NCI-H1694 (cell line): ENCODE measurements at regions not wholly inside any gene's neighbourhood (a gene's known extent, or its start where the extent isn't known, plus 50 kb on each side); places are given as distances from the start of the nearest gene placed in this dataset.
"Not testable (repeated sequence)": the region's sequence is repeated elsewhere in the genome, so short reads cannot be mapped to it uniquely, and the experiment has no call there.

Source experiments
- DNase-seq: peaks from one replicate; lab custom pipeline; 2025; lab: John Stamatoyannopoulos, UW

- no peak for DNase-seq
Observed at GRCh38 chr12:89227774-89228173, 124.5 kb downstream of the DUSP6 start.

GRCh38 chr12:89225808-89226411 is 126.4 kb downstream of the DUSP6 start:
- no peak for DNase-seq

DNA sequence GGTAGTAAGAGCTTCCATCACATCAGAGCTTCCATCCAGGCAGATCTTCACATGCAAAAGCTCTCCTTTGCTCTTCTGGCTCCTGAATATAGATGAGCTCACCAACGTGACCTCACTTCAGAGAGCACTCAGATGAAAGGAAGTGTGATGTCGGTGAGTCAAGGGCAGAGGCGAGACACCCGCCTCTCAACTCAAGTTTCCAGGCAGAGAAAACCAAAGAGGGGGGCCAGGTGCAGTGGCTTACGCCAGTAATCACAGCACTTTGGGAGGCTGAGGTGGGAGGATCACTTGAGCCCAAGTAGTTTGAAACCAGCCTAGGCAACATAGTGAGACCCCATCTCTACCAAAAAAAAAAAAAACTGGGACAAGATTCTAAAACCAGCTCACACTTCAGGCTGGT is 126.9 kb downstream of the DUSP6 start:
- no peak for DNase-seq

GRCh38 chr12:89222580-89222979 is 129.7 kb downstream of the DUSP6 start:
- DNase-seq, result not testable (repeated sequence)

DNA sequence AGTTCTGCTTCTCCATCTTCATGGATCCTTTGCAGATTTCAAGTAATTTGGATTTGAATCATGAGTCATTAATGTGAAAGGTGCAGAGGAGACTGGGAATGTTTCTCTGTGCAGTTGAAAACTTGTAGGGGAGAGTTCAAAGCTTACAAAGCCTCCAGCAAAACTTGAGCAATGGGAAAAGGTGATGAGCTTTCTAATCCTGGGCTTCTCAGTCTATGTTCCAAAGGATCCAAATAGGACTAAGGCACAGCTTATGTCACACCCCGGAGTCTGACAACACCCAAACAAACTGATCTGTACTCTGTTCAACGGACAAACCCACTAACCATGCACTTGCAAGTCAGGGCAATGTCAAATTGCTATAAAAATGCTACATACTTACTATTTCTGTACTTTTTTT is 134.8 kb downstream of the DUSP6 start:
- DNase-seq, result no peak

GRCh38 chr12:89216211-89216952 is 135.9 kb downstream of the DUSP6 start:
- no peak for DNase-seq

GRCh38 chr12:89215196-89215595 is 137.1 kb downstream of the DUSP6 start:
- DNase-seq, result no peak

GRCh38 chr12:89213747-89214146 is 138.6 kb downstream of the DUSP6 start:
- DNase-seq, result no peak

- DNase-seq, result no peak
Observed at GRCh38 chr12:89213139-89213538, 139.2 kb downstream of the DUSP6 start.

DNA sequence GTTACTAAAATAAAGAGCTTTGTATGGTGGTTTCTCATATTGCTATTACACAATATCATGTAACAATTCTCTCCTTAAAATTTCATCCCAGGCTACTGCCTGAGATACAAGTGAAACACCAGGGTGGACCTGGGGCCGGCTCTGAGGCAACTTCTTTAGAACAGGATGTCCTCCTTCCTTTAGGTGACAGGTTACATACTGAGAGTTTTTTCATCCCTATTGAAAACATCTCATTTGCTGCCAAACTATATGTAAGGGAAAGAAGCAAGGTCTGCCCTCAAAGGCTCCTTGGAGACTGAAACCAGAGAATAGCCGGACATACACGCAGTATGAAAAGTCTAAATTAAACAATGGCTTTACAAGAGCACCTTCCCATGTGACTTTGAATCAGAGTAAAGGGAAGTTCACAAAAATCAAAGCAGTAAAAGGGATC is 139.9 kb downstream of the DUSP6 start:
- no peak for DNase-seq

- DNase-seq, result no peak
Observed at GRCh38 chr12:89211456-89211855, 140.8 kb downstream of the DUSP6 start.

DNA sequence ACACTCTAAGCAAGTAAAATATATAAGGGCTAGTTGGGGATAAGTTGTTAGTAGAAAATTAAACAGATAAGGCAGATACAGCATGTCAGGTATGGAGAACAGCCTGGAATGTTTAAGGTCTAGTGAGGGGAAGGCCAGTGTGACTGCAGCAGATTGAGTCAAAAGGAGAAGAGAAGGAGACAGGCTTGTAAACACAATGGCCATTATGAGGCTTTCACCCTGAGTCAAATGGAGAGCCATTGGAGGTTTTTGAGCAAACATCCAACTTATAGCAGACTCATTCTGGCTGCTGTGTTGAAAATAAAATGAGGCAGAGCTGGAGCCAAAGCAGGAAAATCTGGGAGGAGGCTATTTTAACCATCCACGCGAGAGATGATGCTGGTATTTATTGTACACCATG is 142.0 kb downstream of the DUSP6 start:
- no peak for DNase-seq

GRCh38 chr12:89208661-89209096 is 143.6 kb downstream of the DUSP6 start:
- DNase-seq, result no peak

GRCh38 chr12:89206390-89206789 is 145.9 kb downstream of the DUSP6 start:
- DNase-seq, result no peak

- DNase-seq, result no peak
Observed at GRCh38 chr12:89205517-89205916, 146.8 kb downstream of the DUSP6 start.

DNA sequence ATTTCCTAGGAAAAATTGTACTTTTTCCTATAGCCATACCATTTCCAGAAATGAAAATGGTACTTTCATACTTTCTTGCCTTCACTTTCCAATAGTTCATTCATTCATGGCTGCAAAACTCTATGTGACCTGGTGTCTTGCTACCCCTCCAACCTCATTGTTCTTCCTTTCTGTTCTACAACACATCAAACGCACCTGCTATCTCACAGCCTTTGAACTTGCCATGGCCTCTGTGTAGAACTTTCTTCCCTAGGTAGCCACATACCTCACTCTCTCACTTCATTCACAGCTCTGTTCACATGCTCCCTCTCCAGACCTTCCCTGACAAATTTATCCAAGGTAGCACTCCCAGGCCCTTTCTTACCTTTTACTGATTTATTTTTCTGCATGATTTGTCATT is 149.2 kb downstream of the DUSP6 start:
- no peak for DNase-seq

DNA sequence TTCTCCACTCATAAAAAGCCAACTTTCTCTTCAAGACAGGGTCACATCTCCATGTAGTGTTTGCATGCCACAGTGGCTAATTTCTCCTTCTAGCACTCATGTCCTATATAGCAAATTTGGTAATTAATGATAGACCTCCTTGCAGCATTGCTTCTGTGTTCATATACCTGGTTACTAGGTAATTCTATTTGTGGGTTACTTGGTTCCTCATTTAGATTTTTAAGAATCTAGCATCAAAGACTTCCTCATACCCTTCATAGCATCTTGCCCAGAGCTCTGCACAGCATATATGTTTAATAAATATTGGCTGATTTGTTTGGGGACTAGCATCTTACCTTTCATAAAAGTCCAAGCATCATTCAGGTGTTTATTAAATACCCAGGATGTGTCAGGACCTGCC is 152.1 kb downstream of the DUSP6 start:
- DNase-seq, result no peak

GRCh38 chr12:89195470-89195869 is 156.8 kb downstream of the DUSP6 start:
- DNase-seq, result no peak

GRCh38 chr12:89194683-89195082 is 157.6 kb downstream of the DUSP6 start:
- DNase-seq, result no peak

GRCh38 chr12:89192429-89192828 is 159.9 kb downstream of the DUSP6 start:
- DNase-seq, result no peak

DNA sequence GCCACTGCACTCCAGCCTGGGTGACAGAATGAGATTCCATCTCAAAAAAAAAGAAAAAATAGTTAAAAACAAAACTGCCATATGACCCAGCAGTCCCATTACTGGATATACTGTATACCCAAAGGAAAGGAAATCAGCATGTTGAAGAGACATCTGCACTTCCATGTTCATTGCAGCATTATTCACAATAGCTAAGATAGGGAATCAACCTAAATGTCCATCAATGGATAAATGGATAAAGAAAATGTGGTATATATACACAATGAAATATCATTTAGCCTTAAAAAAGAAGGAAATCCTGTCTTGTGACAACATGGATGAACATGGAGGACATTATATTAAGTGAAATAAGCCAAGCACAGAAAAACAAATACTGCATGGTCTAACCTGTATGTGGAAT is 160.7 kb downstream of the DUSP6 start:
- DNase-seq, result not testable (repeated sequence)

DNA sequence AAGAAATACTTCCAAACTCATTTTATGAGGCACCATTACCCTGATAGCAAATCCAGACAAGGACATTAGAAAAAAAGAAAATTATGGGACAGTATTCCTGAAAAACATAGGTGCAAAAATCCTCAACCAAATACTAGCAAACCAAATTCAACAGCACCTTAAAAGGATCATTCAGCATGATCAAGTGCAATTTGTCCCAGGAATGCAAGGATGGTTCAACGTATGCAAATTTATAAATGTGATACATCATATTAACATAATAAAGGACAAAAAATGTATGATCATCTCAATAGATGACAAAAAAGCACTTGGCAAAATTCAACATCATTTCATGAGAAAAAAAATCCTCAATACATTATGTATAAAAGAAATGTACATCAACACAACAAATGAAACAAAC is 162.9 kb downstream of the DUSP6 start:
- DNase-seq, result no peak

GRCh38 chr12:89187507-89187906 is 164.8 kb downstream of the DUSP6 start:
- DNase-seq, result no peak

GRCh38 chr12:89185889-89186288 is 166.4 kb downstream of the DUSP6 start:
- DNase-seq, result no peak
